GM18511 (cell line): ENCODE measurements at regions not wholly inside any gene's neighbourhood (a gene's known extent, or its start where the extent isn't known, plus 50 kb on each side); places are given as distances from the start of the nearest gene placed in this dataset.
A peak's percentile ranks its signal among the peaks of the same experiment; 100 is the strongest.
"Not testable (repeated sequence)": the region's sequence is repeated elsewhere in the genome, so short reads cannot be mapped to it uniquely, and the experiment has no call there.

ENCODE experiments used
- ATAC-seq: cut with Tn5 transposase; IDR thresholded peaks from one replicate; pipeline ENCODE4 v1.9.1; 2021; ENCODE audit warnings: mild to moderate bottlenecking, moderate library complexity; ENCODE audit not compliant: unreplicated experiment

- no peak for ATAC-seq
Observed at GRCh38 chr7:17396692-17397091, 98.2 kb downstream of the AHR start.

- ATAC-seq, result peak; percentile 78
Observed at GRCh38 chr7:17401791-17402627, 103.6 kb downstream of the AHR start.

- peak; percentile 79 for ATAC-seq
Observed at GRCh38 chr7:17402628-17403278, 104.3 kb downstream of the AHR start.

GRCh38 chr7:17404006-17404405, 105.6 kb downstream of the AHR start:
- ATAC-seq, result no peak

GRCh38 chr7:17405786-17406185, 107.3 kb downstream of the AHR start:
- no peak for ATAC-seq

GRCh38 chr7:17406738-17407137, 108.3 kb downstream of the AHR start:
- no peak for ATAC-seq

GRCh38 chr7:17407229-17407628, 108.8 kb downstream of the AHR start:
- ATAC-seq, result no peak

GRCh38 chr7:17408245-17408903, 109.9 kb downstream of the AHR start:
- no peak for ATAC-seq

GRCh38 chr7:17408904-17409290, 110.4 kb downstream of the AHR start:
- no peak for ATAC-seq

- ATAC-seq, result peak; percentile 91
Observed at GRCh38 chr7:17411922-17412321, 113.5 kb downstream of the AHR start.

GRCh38 chr7:17412883-17413282, 114.4 kb downstream of the AHR start:
- ATAC-seq, result no peak

GRCh38 chr7:17415955-17416354, 117.5 kb downstream of the AHR start:
- no peak for ATAC-seq

- ATAC-seq, result not testable (repeated sequence)
Observed at GRCh38 chr7:17420308-17421015, 122.0 kb downstream of the AHR start.

GRCh38 chr7:17421941-17422340, 123.5 kb downstream of the AHR start:
- ATAC-seq, result no peak

GRCh38 chr7:17422966-17423365, 124.5 kb downstream of the AHR start:
- no peak for ATAC-seq

- no peak for ATAC-seq
Observed at GRCh38 chr7:17427924-17428323, 129.5 kb downstream of the AHR start.

- no peak for ATAC-seq
Observed at GRCh38 chr7:17429579-17429978, 131.1 kb downstream of the AHR start.

GRCh38 chr7:17432793-17433192, 134.3 kb downstream of the AHR start:
- ATAC-seq, result no peak

GRCh38 chr7:17434191-17434590, 135.7 kb downstream of the AHR start:
- no peak for ATAC-seq

GRCh38 chr7:17434841-17435692, 136.6 kb downstream of the AHR start:
- ATAC-seq, result no peak
